H9 (cell line): ENCODE measurements at regions not wholly inside any gene's neighbourhood (a gene's known extent, or its start where the extent isn't known, plus 50 kb on each side); places are given as distances from the start of the nearest gene placed in this dataset.
"Not testable (repeated sequence)": the region's sequence is repeated elsewhere in the genome, so short reads cannot be mapped to it uniquely, and the experiment has no call there.

ENCODE experiments used
- DNase-seq: peaks from one replicate; pipeline ENCODE4 v3.0.0-alpha.2; 2017
- H2AFZ ChIP-seq: one replicate; pipeline ENCODE4 v1.6.1; 2013; ENCODE audit warnings: mild to moderate bottlenecking, low read length, control low read depth, moderate library complexity
- H2AK5ac ChIP-seq: 2 replicates; pipeline ENCODE4 v1.6.1; 2013; ENCODE audit warnings: low read length, control low read depth, mixed read lengths; ENCODE audit not compliant: insufficient read length
- H2BK120ac ChIP-seq: one replicate; pipeline ENCODE4 v1.6.1; 2013; ENCODE audit warnings: low read depth, mild to moderate bottlenecking, low read length, control low read depth, inconsistent platforms; ENCODE audit not compliant: poor library complexity, severe bottlenecking
- H2BK12ac ChIP-seq: 2 replicates; pipeline ENCODE4 v1.6.1; 2013; ENCODE audit warnings: low read length, control low read depth, mixed read lengths, low read depth; ENCODE audit not compliant: insufficient read length
- H2BK15ac ChIP-seq: 2 replicates; pipeline ENCODE4 v1.6.1; 2013; ENCODE audit warnings: low read depth, low read length, control low read depth
- H2BK20ac ChIP-seq: one replicate; pipeline ENCODE4 v1.6.1; 2013; ENCODE audit warnings: low read depth, mild to moderate bottlenecking, low read length, control low read depth, inconsistent platforms; ENCODE audit not compliant: poor library complexity, severe bottlenecking
- H2BK5ac ChIP-seq: 2 replicates; pipeline ENCODE4 v1.6.1; 2013; ENCODE audit warnings: low read length, control low read depth, mixed read lengths; ENCODE audit not compliant: insufficient read length
- H3K14ac ChIP-seq: 2 replicates; pipeline ENCODE4 v1.6.1; 2013; ENCODE audit warnings: low read length, control low read depth; ENCODE audit not compliant: insufficient read depth
- H3K18ac ChIP-seq: 2 replicates; pipeline ENCODE4 v1.6.1; 2013; ENCODE audit warnings: low read depth, mild to moderate bottlenecking, mixed read lengths, low read length, control low read depth; ENCODE audit not compliant: insufficient read length
- H3K23ac ChIP-seq: 2 replicates; pipeline ENCODE4 v1.6.1; 2013; ENCODE audit warnings: low read length, control low read depth, mixed read lengths, low read depth; ENCODE audit not compliant: insufficient read length
- H3K23me2 ChIP-seq: 2 replicates; pipeline ENCODE4 v1.6.1; 2013; ENCODE audit warnings: low read depth, mild to moderate bottlenecking, mixed read lengths, low read length, control low read depth; ENCODE audit not compliant: insufficient read length, poor library complexity, severe bottlenecking
- H3K27ac ChIP-seq: 2 replicates; pipeline ENCODE4 v1.5.1; 2013; ENCODE audit warnings: low read length, control low read depth, mixed read lengths, low read depth; ENCODE audit not compliant: insufficient read length
- H3K27me3 ChIP-seq: 2 replicates; pipeline ENCODE4 v1.6.1; 2013; ENCODE audit warnings: low read length, control low read depth, inconsistent platforms; ENCODE audit not compliant: insufficient read depth
- H3K4ac ChIP-seq: 2 replicates; pipeline ENCODE4 v1.6.1; 2013; ENCODE audit warnings: low read depth, mild to moderate bottlenecking, control low read depth, inconsistent platforms, low read length, moderate library complexity
- H3K4me1 ChIP-seq: 2 replicates; pipeline ENCODE4 v1.6.1; 2013; ENCODE audit warnings: low read length, control low read depth, inconsistent platforms; ENCODE audit not compliant: insufficient read depth
- H3K4me2 ChIP-seq: 2 replicates; pipeline ENCODE4 v1.6.1; 2013; ENCODE audit warnings: low read length, control low read depth, mixed read lengths; ENCODE audit not compliant: insufficient read length, insufficient read depth
- H3K56ac ChIP-seq: 2 replicates; pipeline ENCODE4 v1.6.1; 2013; ENCODE audit warnings: low read depth, mild to moderate bottlenecking, mixed read lengths, low read length, control low read depth; ENCODE audit not compliant: insufficient read length
- H3K79me1 ChIP-seq: 2 replicates; pipeline ENCODE4 v1.6.1; 2013; ENCODE audit warnings: low read depth, mild to moderate bottlenecking, moderate library complexity, low read length, control low read depth, inconsistent platforms; ENCODE audit not compliant: insufficient read depth, poor library complexity, severe bottlenecking
- H3K79me2 ChIP-seq: 2 replicates; pipeline ENCODE4 v1.6.1; 2013; ENCODE audit warnings: low read length, control low read depth, inconsistent platforms; ENCODE audit not compliant: insufficient read depth
- H3K9ac ChIP-seq: 2 replicates; pipeline ENCODE4 v1.6.1; 2013; ENCODE audit warnings: low read length, control low read depth, mixed read lengths; ENCODE audit not compliant: insufficient read length; ENCODE audit errors: extremely low read depth
- H3K9me3 ChIP-seq: one replicate; pipeline ENCODE4 v1.6.1; 2013; ENCODE audit warnings: low read depth, low read length, inconsistent platforms; ENCODE audit not compliant: control insufficient read depth
- H3T11ph ChIP-seq: one replicate; pipeline ENCODE4 v1.6.1; 2013; ENCODE audit warnings: mild to moderate bottlenecking, low read length, control low read depth, inconsistent platforms
- H4K20me1 ChIP-seq: one replicate; pipeline ENCODE4 v1.6.1; 2013; ENCODE audit not compliant: control insufficient read depth, insufficient read length, insufficient read depth
- H4K5ac ChIP-seq: 2 replicates; pipeline ENCODE4 v1.6.1; 2013; ENCODE audit warnings: low read depth, mild to moderate bottlenecking, mixed read lengths, low read length, control low read depth; ENCODE audit not compliant: insufficient read length
- H4K8ac ChIP-seq: replicated peaks from 2 replicates; pipeline ENCODE4 v1.6.1; 2013; ENCODE audit warnings: low read length, control low read depth, mixed read lengths, low read depth; ENCODE audit not compliant: insufficient read length
- H4K91ac ChIP-seq: 2 replicates; pipeline ENCODE4 v1.6.1; 2013; ENCODE audit warnings: low read depth, mild to moderate bottlenecking, moderate library complexity, mixed read lengths, low read length, control low read depth; ENCODE audit not compliant: insufficient read length
- H3K27ac Mint-ChIP-seq, 3 experiments: 2 replicates in 2 of 3; 3 replicates in 1 of 3; pipeline ENCODE4 v1.8.0; 2020 to 2021; ENCODE audit warnings: mixed read lengths in 3 of 3, mild to moderate bottlenecking in 1 of 3, moderate library complexity in 1 of 3
- H3K27me3 Mint-ChIP-seq: 2 replicates; pipeline ENCODE4 v1.8.0; 2021; ENCODE audit warnings: low read depth, mild to moderate bottlenecking, moderate library complexity, mixed read lengths
- H3K36me3 Mint-ChIP-seq, 3 experiments: 2 replicates in 2 of 3; 3 replicates in 1 of 3; pipeline ENCODE4 v1.8.0; 2020 to 2021; ENCODE audit warnings: low read depth in 3 of 3, mixed read lengths in 3 of 3; ENCODE audit not compliant: insufficient read depth in 1 of 3
- H3K4me1 Mint-ChIP-seq, 2 experiments: 2 replicates each; pipeline ENCODE4 v1.8.0; 2020; ENCODE audit warnings: mixed read lengths in 2 of 2
- H3K4me3 Mint-ChIP-seq, 2 experiments: 2 replicates in 1 of 2; 3 replicates in 1 of 2; pipeline ENCODE4 v1.8.0; 2020 to 2021; ENCODE audit warnings: mild to moderate bottlenecking in 2 of 2, mixed read lengths in 2 of 2, moderate library complexity in 1 of 2
- H3K9me3 Mint-ChIP-seq, 2 experiments: 2 replicates in 1 of 2; 3 replicates in 1 of 2; pipeline ENCODE4 v1.8.0; 2020; ENCODE audit warnings: mild to moderate bottlenecking in 2 of 2, mixed read lengths in 2 of 2, moderate library complexity in 1 of 2
- CTCF ChIP-seq: fragments of 200-600 bp; sonication (generic); conservative IDR thresholded peaks from 3 replicates; pipeline ENCODE4 v1.8.0; 2021; ENCODE audit warnings: antibody characterized with exemption, mild to moderate bottlenecking
- WGBS: extraction: QIAGEN DNeasy Blood & Tissue Kit; methylation state at CpG from one replicate; pipeline ENCODE4 v1.1.7; 2013; ENCODE audit warnings: missing lambda C conversion rate, low lambda C conversion rate, mixed read lengths; ENCODE audit not compliant: insufficient read length; ENCODE audit errors: extremely low coverage; 5-methylcytosine and 5-hydroxymethylcytosine counted together

- Histone ChIP-seq H4K8ac (no peak overlapping the region), H3K4me2 (no peak overlapping the region), H2AFZ (no peak overlapping the region), H3K14ac (no peak overlapping the region), H4K5ac (no peak overlapping the region), H3K9ac (no peak overlapping the region), H2BK20ac (no peak overlapping the region), H3K9me3 (no peaks in the 10 kb centered on the region), H2BK12ac (no peak overlapping the region), H2BK5ac (no peak overlapping the region), H3K79me2 (peaks cover 6% of the 10 kb centered on the region), H3T11ph (no peak overlapping the region), H3K18ac (no peak overlapping the region), H3K56ac (no peak overlapping the region), H2BK15ac (no peak overlapping the region), H3K23ac (no peak overlapping the region), H2BK120ac (no peak overlapping the region), H3K27ac (no peak overlapping the region), H2AK5ac (no peak overlapping the region), H3K27me3 (no peaks in the 10 kb centered on the region), H4K20me1 (no peaks in the 10 kb centered on the region), H4K91ac (no peak overlapping the region), H3K4ac (no peak overlapping the region), H3K79me1 (peaks cover 13% of the 10 kb centered on the region), H3K4me1 (no peaks in the 10 kb centered on the region), H3K23me2 (no peaks in the 10 kb centered on the region)
- H3K27ac Mint-ChIP-seq, result no peak overlapping the region
- H3K4me1 Mint-ChIP-seq, result peaks cover 3 to 13% of the 10 kb centered on the region in 2 experiments; a peak in 2 of 4 replicates
- H3K4me3 Mint-ChIP-seq, result no peak overlapping the region
- WGBS, result no CpG with 5 or more reads among the region's 7 CpGs
- no peaks in the 10 kb centered on the region for H3K27me3 Mint-ChIP-seq
- TF ChIP-seq CTCF, result no peak
- H3K9me3 Mint-ChIP-seq, result no peaks in the 10 kb centered on the region
- H3K36me3 Mint-ChIP-seq, result peaks cover 6 to 61% (median 38%) of the 10 kb centered on the region in 3 experiments; a peak in 6 of 7 replicates
- DNase-seq, result no peak
Measured at GRCh38 chr7:66564045-66564444, 64.6 kb upstream of the KCTD7 start.

GRCh38 chr7:66570179-66570578 is 58.5 kb upstream of the KCTD7 start:
- not testable (repeated sequence) for H2BK15ac ChIP-seq, H3T11ph ChIP-seq, H2BK12ac ChIP-seq, H3K4me1 ChIP-seq, H3K9ac ChIP-seq, H3K9me3 Mint-ChIP-seq, H3K14ac ChIP-seq, H3K56ac ChIP-seq, H2AK5ac ChIP-seq, H2BK5ac ChIP-seq, H4K5ac ChIP-seq, H2BK20ac ChIP-seq, H3K23me2 ChIP-seq, H2BK120ac ChIP-seq, H3K4me2 ChIP-seq, H3K4ac ChIP-seq, H3K27ac ChIP-seq, H3K27me3 ChIP-seq, H3K79me1 ChIP-seq, H4K8ac ChIP-seq, H4K20me1 ChIP-seq, H3K23ac ChIP-seq, H2AFZ ChIP-seq, H3K79me2 ChIP-seq, H3K4me3 Mint-ChIP-seq, H3K27me3 Mint-ChIP-seq, DNase-seq, H3K18ac ChIP-seq, H3K9me3 ChIP-seq, H4K91ac ChIP-seq
- Mint-ChIP-seq H3K36me3 (peaks cover 18 to 79% (median 76%) of the 10 kb centered on the region in 3 experiments; a peak in 6 of 7 replicates), H3K27ac (peak overlapping the region in 1 of 3 experiments; percentile 42; a peak in 1 of 7 replicates), H3K4me1 (peaks cover 3 to 14% of the 10 kb centered on the region in 2 experiments; a peak in 3 of 4 replicates)
- WGBS, result no CpG with 5 or more reads among the region's 1 CpG
